ENCODE measurements at regions not wholly inside any gene's neighbourhood (a gene's known extent, or its start where the extent isn't known, plus 50 kb on each side); places are given as distances from the start of the nearest gene placed in this dataset.

GRCh38 chr10:10096898-10097297 is 920.8 kb upstream of the CELF2 start:
- TF ChIP-seq, protein P1, sequence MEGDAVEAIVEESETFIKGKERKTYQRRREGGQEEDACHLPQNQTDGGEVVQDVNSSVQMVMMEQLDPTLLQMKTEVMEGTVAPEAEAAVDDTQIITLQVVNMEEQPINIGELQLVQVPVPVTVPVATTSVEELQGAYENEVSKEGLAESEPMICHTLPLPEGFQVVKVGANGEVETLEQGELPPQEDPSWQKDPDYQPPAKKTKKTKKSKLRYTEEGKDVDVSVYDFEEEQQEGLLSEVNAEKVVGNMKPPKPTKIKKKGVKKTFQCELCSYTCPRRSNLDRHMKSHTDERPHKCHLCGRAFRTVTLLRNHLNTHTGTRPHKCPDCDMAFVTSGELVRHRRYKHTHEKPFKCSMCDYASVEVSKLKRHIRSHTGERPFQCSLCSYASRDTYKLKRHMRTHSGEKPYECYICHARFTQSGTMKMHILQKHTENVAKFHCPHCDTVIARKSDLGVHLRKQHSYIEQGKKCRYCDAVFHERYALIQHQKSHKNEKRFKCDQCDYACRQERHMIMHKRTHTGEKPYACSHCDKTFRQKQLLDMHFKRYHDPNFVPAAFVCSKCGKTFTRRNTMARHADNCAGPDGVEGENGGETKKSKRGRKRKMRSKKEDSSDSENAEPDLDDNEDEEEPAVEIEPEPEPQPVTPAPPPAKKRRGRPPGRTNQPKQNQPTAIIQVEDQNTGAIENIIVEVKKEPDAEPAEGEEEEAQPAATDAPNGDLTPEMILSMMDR (IDR thresholded peaks at IDR 0.05): no peak
- no peak for TF ChIP-seq POLR2A (IDR thresholded peaks at IDR 0.05)
